Caco-2 (cell line): ENCODE measurements at regions not wholly inside any gene's neighbourhood (a gene's known extent, or its start where the extent isn't known, plus 50 kb on each side); places are given as distances from the start of the nearest gene placed in this dataset.

Experiments used
- BruUV-seq: library from RNA; stranded (reverse); fragments of 400-500 nt; replicated peaks from 2 replicates; lab custom pipeline; 2021; lab: Mats Ljungman, UMichigan
- CTCF ChIA-PET: fragments of 300-600 bp; sonication (Branson Sonifier 250); formaldehyde crosslinking; loops from one replicate; lab custom pipeline; 2022; ENCODE audit warnings: antibody characterized with exemption; lab: Charles Lee
- POLR2A ChIA-PET: fragments of 300-600 bp; sonication (Branson Sonifier 250); formaldehyde crosslinking; loops from one replicate; lab custom pipeline; 2022; ENCODE audit warnings: antibody characterized with exemption; lab: Charles Lee
- DNase-seq, 2 experiments: peaks; one replicate each; pipeline versions ENCODE4 v3.0.0 to v3.0.0-alpha.2; 2020 to 2022
- H3K27me3 ChIP-seq: replicated peaks from 2 replicates; pipeline ENCODE4 v1.6.0; 2011; ENCODE audit warnings: low read length; ENCODE audit not compliant: control insufficient read depth, insufficient read depth
- H3K36me3 ChIP-seq: 2 replicates; pipeline ENCODE4 v1.5.1; 2011; ENCODE audit warnings: low read length; ENCODE audit not compliant: control insufficient read depth, insufficient read depth
- H3K4me1 ChIP-seq: fragments of 250-450 bp; sonication (Bioruptor Pico); 2 replicates; pipeline ENCODE4 v1.5.1; 2020; ENCODE audit warnings: mild to moderate bottlenecking
- H3K4me3 ChIP-seq: 2 replicates; pipeline ENCODE4 v1.5.1; 2011; ENCODE audit warnings: low read depth, mild to moderate bottlenecking, control low read depth, low read length
- H3K9me3 ChIP-seq: fragments of 250-450 bp; sonication (Bioruptor Pico); 2 replicates; pipeline ENCODE4 v1.5.1; 2020; ENCODE audit warnings: mild to moderate bottlenecking, moderate library complexity
- H3K27ac Mint-ChIP-seq: one replicate; pipeline ENCODE4 v1.8.0; 2022; ENCODE audit warnings: mixed read lengths; ENCODE audit not compliant: unreplicated experiment
- H3K27me3 Mint-ChIP-seq: one replicate; pipeline ENCODE4 v1.8.0; 2022; ENCODE audit warnings: mixed read lengths; ENCODE audit not compliant: insufficient read depth, unreplicated experiment
- H3K36me3 Mint-ChIP-seq: one replicate; pipeline ENCODE4 v1.8.0; 2022; ENCODE audit warnings: mild to moderate bottlenecking, mixed read lengths; ENCODE audit not compliant: insufficient read depth, unreplicated experiment
- H3K4me1 Mint-ChIP-seq: one replicate; pipeline ENCODE4 v1.8.0; 2022; ENCODE audit warnings: low read depth, mixed read lengths; ENCODE audit not compliant: unreplicated experiment
- H3K4me3 Mint-ChIP-seq: one replicate; pipeline ENCODE4 v1.8.0; 2022; ENCODE audit warnings: mild to moderate bottlenecking, moderate library complexity, mixed read lengths; ENCODE audit not compliant: unreplicated experiment
- H3K9me3 Mint-ChIP-seq: one replicate; pipeline ENCODE4 v1.8.0; 2022; ENCODE audit warnings: mixed read lengths; ENCODE audit not compliant: unreplicated experiment
- intact Hi-C: fragments of 100-400 bp; cut with micrococcal nuclease; formaldehyde crosslinking; loops from one replicate; pipeline ENCODE4 v1.10.0; 2022; ENCODE audit not compliant: unreplicated experiment
- TF ChIP-seq, protein P1 (sequence below), 2 experiments: fragments of 200-600 bp in 1 of 2; IDR thresholded peaks; 1 replicate in 1 of 2; 2 replicates in 1 of 2; pipeline versions ENCODE4 v1.5.1 to v1.8.0; 2011 to 2022; ENCODE audit warnings: antibody characterized with exemption in 1 of 2, control low read depth in 1 of 2, inconsistent platforms in 1 of 2, low read depth in 1 of 2, low read length in 1 of 2, mild to moderate bottlenecking in 1 of 2, moderate library complexity in 1 of 2; ENCODE audit not compliant: insufficient read depth in 1 of 2, severe bottlenecking in 1 of 2, unreplicated experiment in 1 of 2

DNA sequence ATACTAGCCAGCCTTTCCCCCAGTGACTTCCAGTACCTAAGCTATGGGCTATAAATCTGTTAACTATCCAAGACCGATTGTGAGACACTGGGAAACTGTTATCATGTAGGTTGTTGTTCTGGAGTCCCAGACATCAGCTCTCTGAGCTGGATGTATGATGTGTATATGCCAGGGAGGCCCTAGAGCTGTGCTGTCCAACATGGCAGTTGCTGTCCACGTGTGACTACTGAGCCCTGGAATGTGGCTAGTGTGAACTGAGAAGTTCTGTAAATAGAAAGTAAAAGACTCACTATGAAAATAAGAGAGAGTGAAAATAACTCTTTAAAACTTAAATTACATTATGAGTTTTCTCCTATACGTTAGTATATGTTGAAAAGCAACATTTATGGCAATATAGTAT, 755.8 kb upstream of the FBXO33 start:
- H3K27ac Mint-ChIP-seq = no peak overlapping the region
- H3K9me3 Mint-ChIP-seq = no peaks in the 10 kb centered on the region
- no peak for DNase-seq
- no peak overlapping the region for H3K4me3 ChIP-seq
- no peak overlapping the region for H3K4me3 Mint-ChIP-seq
- TF ChIP-seq, protein P1, sequence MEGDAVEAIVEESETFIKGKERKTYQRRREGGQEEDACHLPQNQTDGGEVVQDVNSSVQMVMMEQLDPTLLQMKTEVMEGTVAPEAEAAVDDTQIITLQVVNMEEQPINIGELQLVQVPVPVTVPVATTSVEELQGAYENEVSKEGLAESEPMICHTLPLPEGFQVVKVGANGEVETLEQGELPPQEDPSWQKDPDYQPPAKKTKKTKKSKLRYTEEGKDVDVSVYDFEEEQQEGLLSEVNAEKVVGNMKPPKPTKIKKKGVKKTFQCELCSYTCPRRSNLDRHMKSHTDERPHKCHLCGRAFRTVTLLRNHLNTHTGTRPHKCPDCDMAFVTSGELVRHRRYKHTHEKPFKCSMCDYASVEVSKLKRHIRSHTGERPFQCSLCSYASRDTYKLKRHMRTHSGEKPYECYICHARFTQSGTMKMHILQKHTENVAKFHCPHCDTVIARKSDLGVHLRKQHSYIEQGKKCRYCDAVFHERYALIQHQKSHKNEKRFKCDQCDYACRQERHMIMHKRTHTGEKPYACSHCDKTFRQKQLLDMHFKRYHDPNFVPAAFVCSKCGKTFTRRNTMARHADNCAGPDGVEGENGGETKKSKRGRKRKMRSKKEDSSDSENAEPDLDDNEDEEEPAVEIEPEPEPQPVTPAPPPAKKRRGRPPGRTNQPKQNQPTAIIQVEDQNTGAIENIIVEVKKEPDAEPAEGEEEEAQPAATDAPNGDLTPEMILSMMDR (IDR thresholded peaks at IDR 0.05; ENCODE audit: insufficient read depth in 1 of 2, low read depth in 1 of 2, low read length in 1 of 2, severe bottlenecking in 1 of 2, unreplicated experiment in 1 of 2) = no peak
- intact Hi-C loops = no loop called here
- H3K27me3 Mint-ChIP-seq = no peaks in the 10 kb centered on the region
- H3K36me3 ChIP-seq = no peaks in the 10 kb centered on the region
- CTCF ChIA-PET = no interaction called here
- H3K4me1 Mint-ChIP-seq = no peaks in the 10 kb centered on the region
- BruUV-seq = no TSS peak
- no peaks in the 10 kb centered on the region for H3K4me1 ChIP-seq
- H3K36me3 Mint-ChIP-seq = no peaks in the 10 kb centered on the region
- H3K9me3 ChIP-seq = no peaks in the 10 kb centered on the region
- POLR2A ChIA-PET = no interaction called here
- no peaks in the 10 kb centered on the region for H3K27me3 ChIP-seq

DNA sequence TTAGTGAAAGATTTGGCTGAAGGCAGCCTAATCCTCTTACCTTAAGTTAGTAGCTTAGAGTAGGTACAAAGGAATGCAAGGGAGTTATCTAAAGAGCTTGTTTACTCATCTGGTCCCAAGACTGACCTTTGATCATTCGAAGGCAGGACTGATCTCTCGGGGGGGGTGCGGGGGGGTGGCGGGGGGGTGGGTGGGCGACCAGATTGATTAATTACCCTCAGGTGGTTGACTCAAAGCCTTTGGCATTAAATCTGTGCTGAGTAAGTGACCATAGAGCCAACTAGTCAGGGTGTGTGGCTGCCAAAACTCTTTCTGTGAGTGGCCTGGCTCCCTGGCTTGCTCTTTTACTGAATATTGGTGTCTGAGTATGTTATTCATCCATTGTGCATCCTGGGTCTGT, 731.9 kb upstream of the FBXO33 start:
- ChIA-PET CTCF (no interaction called here), POLR2A (no interaction called here)
- Mint-ChIP-seq H3K27ac (no peak overlapping the region), H3K4me1 (no peaks in the 10 kb centered on the region), H3K36me3 (no peaks in the 10 kb centered on the region), H3K9me3 (peaks cover 48% of the 10 kb centered on the region), H3K4me3 (peak overlapping the region; percentile 17), H3K27me3 (no peaks in the 10 kb centered on the region)
- Histone ChIP-seq H3K36me3 (no peaks in the 10 kb centered on the region), H3K27me3 (no peaks in the 10 kb centered on the region), H3K4me3 (no peak overlapping the region), H3K9me3 (peaks cover 32% of the 10 kb centered on the region), H3K4me1 (peaks cover 6% of the 10 kb centered on the region)
- DNase-seq = peak in 1 of 2 experiments; percentile 2
- TF ChIP-seq, protein P1 (IDR thresholded peaks at IDR 0.05; ENCODE audit: insufficient read depth in 1 of 2, low read depth in 1 of 2, low read length in 1 of 2, severe bottlenecking in 1 of 2, unreplicated experiment in 1 of 2) = no peak
- no TSS peak for BruUV-seq
- intact Hi-C loops = no loop called here

DNA sequence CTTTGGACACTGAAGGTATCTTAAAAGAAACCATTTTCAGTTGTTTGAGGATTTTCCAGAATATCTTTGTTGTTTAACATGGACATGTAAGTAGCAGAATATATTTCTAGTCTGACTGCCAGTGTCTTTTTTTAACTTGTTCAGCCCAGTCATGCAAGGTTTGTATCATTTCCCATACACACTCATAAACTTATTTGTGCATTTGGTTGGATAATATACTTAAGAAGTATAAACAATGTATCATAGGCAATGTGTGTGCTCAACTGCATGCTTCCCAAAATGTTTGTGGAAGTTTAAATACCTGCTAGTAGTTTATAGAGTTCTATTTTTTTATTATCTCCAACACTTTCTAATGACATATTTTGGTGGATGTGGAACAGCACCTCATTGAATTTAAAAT, 707.4 kb upstream of the FBXO33 start:
- TF ChIP-seq, protein P1 (IDR thresholded peaks at IDR 0.05; ENCODE audit: insufficient read depth in 1 of 2, low read depth in 1 of 2, low read length in 1 of 2, severe bottlenecking in 1 of 2, unreplicated experiment in 1 of 2) = no peak
- no peaks in the 10 kb centered on the region for H3K27me3 ChIP-seq
- no peaks in the 10 kb centered on the region; the same call in 1 of the 2 replicates for H3K36me3 ChIP-seq
- no peak overlapping the region for H3K4me3 ChIP-seq
- H3K36me3 Mint-ChIP-seq = no peaks in the 10 kb centered on the region
- H3K4me3 Mint-ChIP-seq = no peak overlapping the region
- H3K9me3 Mint-ChIP-seq = no peaks in the 10 kb centered on the region
- no peaks in the 10 kb centered on the region for H3K4me1 ChIP-seq
- no peaks in the 10 kb centered on the region for H3K9me3 ChIP-seq
- intact Hi-C loops = no loop called here
- no peaks in the 10 kb centered on the region for H3K4me1 Mint-ChIP-seq
- H3K27me3 Mint-ChIP-seq = no peaks in the 10 kb centered on the region
- no TSS peak for BruUV-seq
- H3K27ac Mint-ChIP-seq = no peak overlapping the region
- POLR2A ChIA-PET = no interaction called here
- CTCF ChIA-PET = no interaction called here
- DNase-seq = no peak
